NCI-H774 (cell line): ENCODE measurements at regions not wholly inside any gene's neighbourhood (a gene's known extent, or its start where the extent isn't known, plus 50 kb on each side); places are given as distances from the start of the nearest gene placed in this dataset.

ENCODE experiments used
- DNase-seq: peaks from one replicate; lab custom pipeline; 2025; lab: John Stamatoyannopoulos, UW

DNA sequence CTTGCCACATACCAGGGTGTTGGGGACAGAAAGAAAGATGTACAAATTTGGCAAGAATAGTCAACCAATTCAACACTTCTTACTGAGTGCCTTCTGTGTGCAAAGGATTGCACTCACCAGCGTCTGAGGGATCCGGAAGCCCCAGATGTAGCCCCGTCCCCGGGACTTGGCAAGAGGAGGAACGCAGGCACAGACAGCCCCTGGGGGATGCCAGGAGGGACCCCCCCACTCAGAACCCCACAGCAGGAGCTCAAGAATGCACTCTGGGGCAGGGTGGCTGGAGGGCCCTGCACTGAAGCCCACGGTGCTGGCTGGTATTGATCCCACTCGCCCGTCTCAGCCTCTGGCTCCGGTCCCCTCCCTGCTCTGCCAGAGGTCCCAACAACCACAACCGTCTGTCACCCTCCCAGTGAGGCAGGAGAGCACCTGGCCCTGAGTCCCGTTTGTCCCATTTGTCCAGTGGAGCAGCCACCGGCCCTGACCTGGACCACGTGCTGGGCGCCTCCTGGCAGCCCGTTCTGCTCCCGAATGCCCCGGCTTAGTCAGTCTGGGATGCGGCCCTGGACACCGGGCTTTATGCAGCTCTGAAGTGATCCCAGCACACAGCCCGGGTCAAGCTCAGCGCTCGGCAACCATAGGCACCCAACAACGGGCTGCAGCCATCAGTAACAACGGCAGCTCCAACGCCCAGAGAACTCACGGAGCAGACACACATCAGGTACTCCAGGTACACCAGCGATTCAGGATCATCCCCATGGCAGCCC lies 128.7 kb downstream of the DLL1 start:
- no peak for DNase-seq

DNA sequence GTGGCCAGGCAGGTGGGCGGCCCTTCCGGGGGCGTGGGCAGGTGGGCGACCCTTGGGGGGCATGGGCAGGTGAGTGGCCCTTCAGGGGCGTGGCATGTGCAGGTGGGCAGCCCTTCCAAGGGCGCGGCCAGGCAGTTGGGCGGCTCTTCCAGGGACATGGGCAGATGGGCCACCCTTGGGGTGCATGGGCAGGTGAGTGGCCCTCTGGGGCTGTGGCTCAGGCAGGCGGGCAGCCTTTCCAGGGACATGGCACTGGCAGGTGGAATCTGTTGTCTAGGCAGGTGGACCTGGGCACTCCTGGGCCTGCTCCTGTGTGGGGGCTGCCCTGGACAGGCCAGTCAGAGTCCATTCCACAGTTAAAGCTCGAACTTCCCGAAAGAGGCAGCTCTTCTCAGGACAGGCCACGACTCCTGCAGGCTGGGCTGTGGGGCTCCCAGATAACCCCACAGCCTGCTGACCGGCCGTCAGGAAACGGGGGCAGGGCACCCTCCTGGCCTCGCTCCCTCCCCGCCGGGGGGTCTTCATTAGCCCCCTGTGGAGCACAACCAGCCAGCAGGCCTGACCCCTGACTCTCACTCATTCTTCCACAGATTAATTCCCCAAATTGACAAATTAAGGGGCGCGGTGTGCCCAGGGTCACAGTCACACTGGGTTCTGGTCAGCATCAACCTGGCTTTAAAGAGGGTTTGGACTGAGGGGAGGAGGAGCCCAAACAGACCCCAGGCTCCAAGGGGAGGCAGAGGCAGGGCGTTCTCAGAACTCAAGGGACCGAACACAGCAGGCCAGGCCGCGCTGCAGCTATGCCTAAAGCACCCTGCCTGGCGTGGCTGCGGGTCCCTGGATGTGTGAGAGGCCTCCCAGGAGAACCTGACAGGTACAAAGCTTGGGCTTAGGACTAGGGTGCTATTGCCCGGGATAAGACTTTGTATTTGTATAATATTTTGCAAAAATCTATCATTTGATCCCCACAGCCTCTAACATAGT lies 130.0 kb downstream of the DLL1 start:
- no peak for DNase-seq

DNA sequence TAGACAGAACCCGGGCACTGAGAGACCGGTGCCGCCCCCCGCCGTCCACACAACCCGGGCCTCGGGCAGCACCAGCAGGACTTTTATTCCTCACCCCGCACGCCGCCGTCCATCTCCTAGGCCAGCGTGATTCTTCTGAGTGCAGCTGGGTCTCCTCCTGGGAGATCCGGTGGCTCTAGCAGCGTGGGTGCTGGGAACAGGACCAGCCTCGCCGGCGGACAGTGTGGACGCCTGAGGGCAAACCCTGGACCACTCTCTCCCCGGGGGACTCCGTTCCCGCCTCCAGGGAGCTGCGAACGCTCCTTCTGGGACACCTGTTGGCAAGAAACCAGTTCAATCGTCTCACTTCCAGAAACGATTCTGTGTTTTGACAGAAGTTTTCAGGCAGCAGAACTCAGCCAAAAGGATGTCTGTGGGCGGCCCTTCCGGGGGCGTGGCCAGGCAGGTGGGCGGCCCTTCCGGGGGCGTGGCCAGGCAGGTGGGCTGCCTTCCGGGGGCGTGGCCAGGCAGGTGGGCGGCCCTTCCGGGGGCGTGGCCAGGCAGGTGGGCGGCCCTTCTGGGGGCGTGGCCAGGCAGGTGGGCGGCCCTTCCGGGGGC lies 130.7 kb downstream of the DLL1 start:
- no peak for DNase-seq

DNA sequence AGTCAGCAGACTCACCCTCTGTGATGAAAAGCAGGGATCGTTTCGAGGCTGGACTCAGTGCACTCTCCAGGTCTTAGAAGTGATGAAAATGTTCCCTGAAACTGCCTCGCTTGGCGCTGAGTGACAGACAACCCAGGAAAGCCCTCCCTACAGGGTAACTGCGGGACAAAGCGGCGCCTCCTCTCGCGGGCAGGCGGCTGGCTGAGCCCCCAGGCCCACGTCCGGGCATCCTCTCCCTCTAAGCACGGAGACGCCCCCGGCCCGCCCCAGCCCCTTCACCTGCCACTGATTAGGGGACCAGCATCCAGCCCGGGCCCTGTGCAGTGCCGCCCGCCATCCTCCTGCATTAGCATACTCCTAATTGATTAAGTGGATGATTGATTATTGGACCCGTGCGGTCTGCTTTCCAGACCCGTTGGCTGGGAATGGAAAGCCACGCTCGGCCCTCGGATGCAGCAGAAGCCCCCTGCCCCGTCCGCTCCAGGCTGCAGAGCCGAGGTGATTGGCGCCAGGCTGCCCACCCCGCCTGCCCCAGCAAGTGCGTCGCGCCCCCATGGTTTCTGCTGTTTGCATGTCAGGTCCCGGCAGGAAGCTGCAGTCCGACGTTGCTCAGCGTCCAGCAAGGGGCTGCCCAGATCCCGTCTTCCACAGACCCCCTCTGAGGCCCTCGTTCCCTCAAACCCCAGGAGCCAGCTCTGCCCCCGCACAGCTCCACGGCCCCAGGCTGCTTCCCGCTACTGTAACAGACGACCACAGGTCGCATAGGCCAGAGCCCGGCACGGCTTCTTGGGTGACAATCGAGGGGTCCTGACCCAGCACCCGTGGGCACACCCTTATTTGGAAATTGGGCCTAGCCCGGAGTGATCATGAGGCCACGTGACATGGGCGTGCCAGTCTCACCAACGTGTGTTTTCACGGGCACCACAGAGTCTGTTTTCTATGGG lies 131.6 kb downstream of the DLL1 start:
- no peak for DNase-seq

DNA sequence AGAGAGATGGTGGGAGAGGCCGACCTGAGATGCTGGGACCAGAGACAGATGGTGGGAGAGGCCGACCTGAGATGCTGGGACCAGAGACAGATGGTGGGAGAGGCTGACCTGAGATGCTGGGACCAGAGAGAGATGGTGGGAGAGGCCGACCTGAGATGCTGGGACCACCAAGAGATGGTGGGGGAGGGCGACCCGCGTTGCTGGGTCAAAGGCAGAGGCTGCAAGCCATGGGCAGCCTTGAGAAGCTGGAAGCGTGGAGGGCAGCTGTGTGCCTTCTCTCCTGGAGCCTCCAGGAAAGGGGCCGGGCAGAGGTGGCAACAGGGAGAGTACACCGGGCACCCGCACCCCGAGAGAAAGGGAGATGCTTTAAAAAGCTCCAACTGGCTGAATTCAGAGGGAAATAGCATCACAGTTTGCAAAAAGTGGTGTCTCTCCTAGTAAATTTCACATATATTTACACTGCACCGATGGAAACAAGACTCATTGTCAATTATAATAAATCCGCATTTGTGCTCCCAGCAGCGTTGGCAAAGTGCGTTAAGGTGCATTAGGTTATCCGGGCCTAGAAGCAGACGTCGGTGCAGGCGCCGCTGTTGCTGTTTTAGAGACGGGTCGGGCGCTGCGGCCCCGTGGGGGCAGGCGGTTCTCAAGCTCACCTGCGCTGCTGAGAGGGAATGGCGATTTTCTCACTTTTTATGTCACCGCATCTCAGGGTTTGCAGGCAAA lies 132.4 kb downstream of the DLL1 start:
- DNase-seq, result no peak

DNA sequence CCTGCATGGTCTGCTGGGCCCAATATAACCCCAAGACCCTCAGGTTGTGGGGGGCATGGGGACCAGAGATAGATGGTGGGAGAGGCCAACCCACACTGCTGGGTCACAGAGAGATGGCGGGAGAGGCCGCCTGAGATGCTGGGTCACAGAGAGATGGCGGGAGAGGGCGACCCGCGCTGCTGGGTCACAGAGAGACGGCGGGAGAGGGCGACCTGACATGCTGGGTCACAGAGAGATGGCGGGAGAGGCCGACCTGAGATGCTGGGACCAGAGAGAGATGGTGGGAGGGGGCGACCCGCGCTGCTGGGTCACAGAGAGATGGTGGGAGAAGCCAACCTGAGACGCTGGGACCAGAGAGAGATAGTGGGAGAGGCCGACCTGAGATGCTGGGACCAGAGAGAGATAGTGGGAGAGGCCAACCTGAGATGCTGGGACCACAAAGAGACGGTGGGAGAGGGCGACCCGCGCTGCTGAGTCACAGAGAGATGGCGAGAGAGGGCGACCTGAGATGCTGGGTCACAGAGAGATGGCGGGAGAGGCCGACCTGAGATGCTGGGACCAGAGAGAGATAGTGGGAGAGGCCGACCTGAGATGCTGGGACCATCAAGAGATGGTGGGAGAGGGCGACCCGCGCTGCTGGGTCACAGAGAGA lies 133.2 kb downstream of the DLL1 start:
- DNase-seq, result no peak

DNA sequence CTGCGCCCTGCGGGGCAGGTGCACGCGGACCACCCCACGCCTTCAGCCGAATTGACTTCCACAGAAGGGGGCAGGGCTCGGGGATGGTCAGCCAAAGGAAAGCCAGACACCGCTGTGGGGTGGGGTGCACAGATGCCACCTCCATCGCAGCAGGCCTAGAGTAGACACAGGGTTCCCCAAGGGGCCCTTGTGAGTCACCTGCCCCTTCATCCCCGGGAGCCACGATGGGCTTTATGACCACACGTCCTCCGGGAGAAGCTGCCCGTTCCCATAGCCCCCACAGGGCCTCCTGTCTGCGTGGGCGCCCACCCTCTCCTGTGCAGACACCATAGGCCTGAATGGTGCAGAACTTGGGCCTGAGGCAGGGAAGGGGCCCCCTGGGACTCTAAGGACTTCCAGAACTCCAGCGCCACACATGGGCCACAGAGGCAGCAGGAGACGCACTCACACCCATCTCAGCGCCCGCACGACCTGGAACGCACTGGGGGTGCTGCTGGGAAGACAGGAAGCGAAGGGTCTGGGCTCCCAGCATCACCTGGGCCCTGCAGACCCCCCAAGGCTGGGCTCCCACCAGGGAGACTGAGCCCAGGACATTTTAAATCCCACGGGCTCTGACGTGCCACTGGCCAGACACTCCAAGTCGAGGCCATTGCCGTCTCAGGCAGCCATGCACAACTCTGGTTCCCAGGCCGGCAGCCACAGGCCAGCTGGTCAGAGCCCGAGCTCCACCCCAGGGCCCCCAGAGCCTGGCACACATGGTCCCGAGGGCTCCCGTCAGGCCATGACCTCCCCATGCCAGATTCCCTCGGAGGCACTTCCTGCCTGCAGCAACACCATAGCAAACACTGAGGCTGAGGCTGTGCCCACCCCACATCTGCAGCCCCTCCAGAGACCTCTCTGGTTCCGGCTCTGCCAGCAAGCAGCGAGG lies 134.2 kb downstream of the DLL1 start:
- DNase-seq, result no peak

DNA sequence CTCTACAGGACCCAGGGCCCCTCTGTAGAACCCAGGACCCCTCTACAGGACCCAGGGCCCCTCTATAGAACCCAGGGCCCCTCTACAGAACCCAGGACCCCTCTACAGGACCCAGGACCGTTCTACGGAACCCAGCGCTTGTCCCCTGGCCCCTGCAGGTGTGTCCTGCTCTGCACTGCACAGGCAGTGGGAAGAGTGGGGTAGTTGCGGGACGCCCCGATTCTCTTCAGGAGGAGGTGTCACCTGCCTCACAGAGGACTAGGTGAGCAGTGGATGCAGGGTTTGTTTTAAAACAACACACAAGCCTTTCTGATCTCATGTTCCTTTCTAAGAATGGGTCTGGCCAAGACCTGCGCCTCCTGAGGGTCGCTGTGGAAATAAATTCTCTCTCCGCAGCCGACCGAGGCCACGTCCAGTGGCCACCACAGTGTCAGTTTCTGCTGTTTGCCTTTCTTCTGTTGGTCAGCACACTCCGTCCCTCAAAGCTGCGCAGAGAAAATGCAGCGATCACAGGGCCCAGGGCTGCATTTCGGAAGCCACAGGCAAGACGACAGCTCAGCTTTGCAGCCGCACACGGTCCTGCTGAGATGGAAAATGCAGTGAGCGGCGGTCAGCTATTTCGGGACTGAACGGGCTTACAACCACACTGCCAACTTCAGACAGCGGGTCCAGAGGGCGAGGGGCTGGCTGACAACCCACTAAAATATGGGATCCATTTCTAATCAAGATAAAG lies 135.2 kb downstream of the DLL1 start:
- DNase-seq, result no peak

DNA sequence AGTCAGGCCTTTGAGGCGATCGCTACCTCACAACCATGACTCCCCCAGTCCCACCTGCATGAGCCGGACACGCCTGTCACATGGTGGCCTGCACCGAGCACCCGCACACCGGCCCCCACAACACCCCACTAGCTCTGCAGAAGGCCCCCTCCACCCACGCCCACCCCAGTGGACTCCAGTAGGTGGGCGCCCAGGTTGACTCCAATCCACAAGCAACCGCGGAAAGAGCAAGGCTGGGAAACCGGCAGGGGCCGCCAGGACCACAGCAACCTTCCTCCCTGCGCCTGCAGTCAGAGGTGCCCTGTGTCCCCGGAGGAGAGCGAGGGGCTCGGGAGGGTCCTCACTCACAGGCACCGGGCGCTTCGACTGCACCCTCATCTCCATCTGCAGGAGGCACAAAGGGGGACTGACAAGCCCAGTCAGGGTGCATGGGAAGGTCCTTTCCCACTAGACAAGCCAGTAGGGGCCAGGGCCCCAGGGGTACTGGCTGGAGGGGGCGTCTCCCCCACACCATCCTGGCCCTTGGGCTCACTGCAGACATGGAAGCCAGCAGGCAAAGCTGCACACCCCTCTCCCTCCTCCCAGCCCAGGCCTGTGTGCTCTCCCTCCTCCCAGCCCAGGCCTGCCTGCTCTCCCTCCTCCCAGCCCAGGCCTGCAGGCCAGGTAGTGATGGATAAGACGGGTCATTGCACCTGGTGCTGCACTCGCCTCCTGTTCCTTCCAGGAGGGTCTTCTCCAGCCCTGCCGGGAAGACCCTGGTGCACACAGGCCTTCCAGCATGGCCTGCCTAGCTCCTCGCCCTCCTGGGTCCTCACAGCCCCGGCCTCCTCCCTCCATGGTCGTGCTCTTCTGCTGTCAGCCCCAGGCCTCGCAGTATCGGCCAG lies 137.2 kb downstream of the DLL1 start:
- DNase-seq, result no peak

DNA sequence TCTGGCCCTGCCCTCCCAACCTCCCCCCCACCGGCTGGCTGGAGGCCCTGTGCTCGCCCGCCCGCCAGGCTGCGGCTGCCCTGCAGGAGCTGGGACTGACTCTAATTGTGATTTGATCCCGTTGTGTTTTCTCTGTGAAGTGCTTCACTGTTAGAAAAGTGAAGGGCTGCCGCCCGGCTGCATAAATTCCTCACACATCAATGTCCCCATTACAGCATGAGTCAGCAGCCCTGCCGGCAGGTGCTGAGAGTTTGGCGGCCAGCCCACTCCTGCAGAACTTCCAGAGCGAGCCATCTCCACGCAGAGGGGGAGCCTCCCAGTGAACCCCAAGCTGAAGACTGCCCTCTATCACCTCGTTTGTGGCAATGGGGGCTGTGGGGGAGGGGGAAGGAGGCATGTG lies 137.9 kb downstream of the DLL1 start:
- DNase-seq, result peak; percentile 94

DNA sequence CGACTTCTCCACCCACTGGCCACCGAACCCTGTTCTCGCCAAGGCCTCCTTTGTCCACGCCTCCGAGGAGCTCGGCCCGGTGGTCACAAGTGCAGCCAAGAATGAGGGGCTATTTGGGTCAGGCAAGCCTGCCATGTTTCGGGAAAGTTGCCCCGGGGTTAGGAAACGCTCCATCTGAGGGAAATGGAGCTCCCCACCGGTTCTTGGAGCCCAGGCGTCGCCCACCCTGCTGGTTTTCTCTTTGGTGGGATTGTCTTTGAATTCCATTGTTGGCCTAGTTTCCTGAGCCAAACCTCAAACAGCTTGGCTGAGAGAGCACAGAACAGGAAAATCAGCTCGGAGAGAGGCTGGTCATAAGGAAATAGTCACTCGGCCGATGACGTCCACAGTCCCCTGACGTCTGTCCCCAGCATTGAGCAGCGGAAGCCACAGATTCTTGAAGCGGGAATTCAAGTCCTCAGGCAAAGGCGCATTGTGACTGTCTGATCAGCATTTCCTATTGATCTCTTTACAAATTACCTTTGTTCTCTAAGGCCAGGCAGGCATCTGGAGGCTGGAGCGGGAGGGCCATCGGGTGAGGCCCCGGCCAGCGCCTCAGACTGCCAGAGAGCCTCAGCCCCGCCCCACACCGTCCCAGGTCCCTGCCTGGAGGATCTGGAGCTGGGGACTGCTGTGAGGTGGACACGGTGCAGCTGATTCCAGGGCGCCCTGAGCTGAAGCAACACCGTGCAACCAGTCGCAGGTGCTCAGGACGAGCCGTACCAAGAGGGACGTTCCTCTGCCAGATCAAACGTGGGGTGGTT lies 138.6 kb downstream of the DLL1 start:
- DNase-seq, result peak; percentile 77

DNA sequence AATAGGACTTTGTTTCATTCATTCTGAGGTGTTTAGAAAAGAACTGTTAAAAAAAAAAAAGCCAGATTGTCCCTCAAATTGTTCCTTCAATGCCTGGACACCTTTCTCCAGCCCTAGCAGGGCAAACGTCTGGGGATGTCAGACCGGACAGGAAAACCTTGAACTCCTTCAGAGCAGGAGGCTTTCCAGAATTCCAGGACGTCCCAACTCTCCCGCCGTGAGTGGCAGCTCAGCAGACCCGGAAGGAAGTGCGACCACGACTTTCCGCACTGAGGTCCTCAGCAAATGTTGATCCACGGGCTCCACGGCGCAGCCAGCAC lies 139.1 kb downstream of the DLL1 start:
- DNase-seq, result no peak

DNA sequence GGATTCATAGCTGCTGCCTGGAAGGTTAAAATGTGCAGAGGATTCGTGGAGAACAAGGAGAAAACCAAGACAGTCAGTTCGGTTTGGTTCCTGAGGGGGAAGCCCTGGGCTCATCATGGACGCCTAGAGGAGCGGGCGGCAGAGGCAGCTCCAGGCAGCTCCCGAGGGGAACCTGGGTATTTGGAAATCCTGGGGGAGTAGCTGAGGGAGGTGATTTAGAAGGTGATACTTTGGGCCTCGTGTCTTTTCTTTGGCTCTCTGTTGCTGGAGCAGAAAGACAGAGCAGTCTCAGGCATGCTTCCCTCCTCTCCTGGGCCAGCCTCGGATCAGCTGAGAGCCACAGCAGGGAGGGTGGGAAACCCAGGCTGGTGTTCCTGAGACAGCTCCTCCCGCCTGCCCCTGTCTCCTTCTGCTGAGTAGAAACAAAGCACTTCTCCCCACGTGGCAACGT lies 139.5 kb downstream of the DLL1 start:
- no peak for DNase-seq

DNA sequence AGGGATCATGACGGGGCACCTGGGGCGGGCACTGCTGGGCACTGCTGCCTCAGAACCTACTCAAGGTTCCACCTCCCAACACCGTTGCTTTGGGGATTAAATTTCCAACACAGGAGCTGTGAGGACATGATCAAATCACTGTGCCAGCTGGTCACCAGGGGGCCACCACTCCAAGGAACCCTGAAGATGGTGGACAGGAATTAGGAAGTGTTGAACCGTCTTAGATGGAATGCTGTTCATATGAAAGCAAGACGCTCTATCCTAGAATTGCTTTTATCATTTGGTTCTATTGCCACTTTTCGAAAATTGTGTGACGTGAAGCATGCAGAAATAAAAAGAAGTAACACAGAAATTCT lies 140.3 kb downstream of the DLL1 start:
- DNase-seq, result no peak

DNA sequence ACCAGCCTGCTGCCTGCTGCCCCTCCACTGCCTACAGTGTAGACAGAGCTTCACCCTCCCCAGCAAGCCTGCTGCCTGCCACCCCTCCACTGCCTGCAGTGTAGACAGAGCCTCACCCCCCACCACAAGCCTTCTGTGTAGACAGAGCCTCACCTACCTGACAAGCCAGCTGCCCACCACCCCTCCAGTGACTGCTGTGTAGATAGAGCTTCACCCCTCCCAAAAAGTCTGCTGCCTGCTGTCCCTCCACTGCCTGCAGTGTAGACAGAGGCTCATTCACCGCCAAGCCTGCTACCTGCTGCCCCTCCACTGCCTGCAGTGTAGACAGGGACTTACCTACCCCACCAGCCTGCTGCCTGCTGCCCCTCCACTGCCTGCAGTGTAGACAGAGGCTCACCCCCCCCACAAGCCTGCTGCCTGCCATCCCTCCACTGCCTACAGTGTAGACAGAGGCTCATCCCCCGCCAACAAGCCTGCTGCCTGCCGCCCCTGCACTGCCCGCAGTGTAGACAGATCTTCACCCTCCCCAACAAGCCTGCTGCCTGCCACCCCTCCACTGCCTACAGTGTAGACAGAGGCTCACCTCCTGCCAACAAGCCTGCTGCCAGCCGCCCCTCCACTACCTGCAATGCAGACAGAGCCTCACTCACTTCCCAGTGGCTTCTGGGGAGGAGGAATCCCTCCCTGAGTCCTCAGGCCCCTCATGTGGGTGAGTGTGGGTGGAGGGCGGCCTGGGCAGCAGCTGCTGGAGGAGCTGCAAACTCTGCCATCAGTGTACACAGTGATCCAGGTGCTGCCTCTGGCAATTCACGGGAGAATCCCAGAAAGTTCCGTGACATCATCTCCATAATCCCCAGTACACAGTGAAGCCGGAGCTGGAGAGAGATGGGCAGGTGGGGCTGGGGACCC lies 140.9 kb downstream of the DLL1 start:
- no peak for DNase-seq
